ENCODE measurements at regions not wholly inside any gene's neighbourhood (a gene's known extent, or its start where the extent isn't known, plus 50 kb on each side); places are given as distances from the start of the nearest gene placed in this dataset.

GRCh38 chr6:39992861-39993622, 58.8 kb upstream of the MOCS1 start:
- Mint-ChIP-seq H3K9me3 (ENCODE audit: unreplicated experiment) (peaks cover 4% of the 10 kb centered on the region), H3K36me3 (ENCODE audit: unreplicated experiment) (peaks cover 10% of the 10 kb centered on the region)
- TF ChIP-seq CTCF (IDR thresholded peaks at IDR 0.05; ENCODE audit: partially characterized antibody, unreplicated experiment): no peak

More at GRCh38 chr6:39992861-39993622, 58.8 kb upstream of the MOCS1 start:
- Mint-ChIP-seq H3K27ac (ENCODE audit: unreplicated experiment) (no peak overlapping the region), H3K4me3 (ENCODE audit: unreplicated experiment) (no peak overlapping the region), H3K27me3 (ENCODE audit: unreplicated experiment) (no peaks in the 10 kb centered on the region), H3K4me1 (ENCODE audit: low read depth, unreplicated experiment) (no peaks in the 10 kb centered on the region)
- DNase-seq: no peak
